GM13976 (cell line): ENCODE measurements at regions not wholly inside any gene's neighbourhood (a gene's known extent, or its start where the extent isn't known, plus 50 kb on each side); places are given as distances from the start of the nearest gene placed in this dataset.

Source experiments
- DNase-seq: peaks from one replicate; pipeline ENCODE4 v3.0.0; 2012; ENCODE audit warnings: low spot score
- in situ Hi-C: fragments of 300-500 bp; cut with MboI; formaldehyde crosslinking; loops from one replicate; pipeline ENCODE4 v1.12.0; 2022; ENCODE audit warnings: low sequenced_read_pairs, mixed read lengths, inconsistent platforms; ENCODE audit not compliant: unreplicated experiment
- TF ChIP-seq, protein P1 (sequence below): IDR thresholded peaks from 2 replicates; pipeline ENCODE4 v1.5.1; 2012; ENCODE audit warnings: borderline replicate concordance, mild to moderate bottlenecking; ENCODE audit not compliant: insufficient read depth; ENCODE audit errors: extremely low read depth, missing control alignments, control extremely low read depth

DNA sequence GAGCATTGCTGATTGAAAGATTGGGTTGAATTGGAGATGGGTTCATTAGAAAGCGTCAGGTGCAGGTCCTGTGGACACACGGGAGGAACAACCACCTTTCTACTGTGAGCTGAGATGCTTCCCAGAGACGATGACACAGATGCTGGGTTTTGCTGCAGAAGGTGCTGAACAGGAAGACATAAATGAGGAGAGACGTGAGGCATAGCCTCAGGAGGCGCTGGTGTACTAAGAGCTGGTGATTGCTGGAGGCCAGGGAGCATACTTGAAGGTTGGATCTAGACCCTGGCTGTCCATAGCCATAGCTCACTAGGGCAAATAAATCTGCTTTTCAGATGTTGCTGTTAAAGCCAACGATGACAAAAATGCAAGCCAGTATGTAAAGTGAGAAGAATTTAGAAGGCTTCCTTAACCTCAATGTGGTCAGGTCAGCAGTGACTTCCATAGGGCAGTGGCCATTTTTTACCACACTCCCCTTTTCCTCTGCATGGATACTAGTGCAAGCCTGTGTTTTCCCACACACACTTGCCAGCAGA, 153.7 kb downstream of the SOX11 start:
- TF ChIP-seq, protein P1, sequence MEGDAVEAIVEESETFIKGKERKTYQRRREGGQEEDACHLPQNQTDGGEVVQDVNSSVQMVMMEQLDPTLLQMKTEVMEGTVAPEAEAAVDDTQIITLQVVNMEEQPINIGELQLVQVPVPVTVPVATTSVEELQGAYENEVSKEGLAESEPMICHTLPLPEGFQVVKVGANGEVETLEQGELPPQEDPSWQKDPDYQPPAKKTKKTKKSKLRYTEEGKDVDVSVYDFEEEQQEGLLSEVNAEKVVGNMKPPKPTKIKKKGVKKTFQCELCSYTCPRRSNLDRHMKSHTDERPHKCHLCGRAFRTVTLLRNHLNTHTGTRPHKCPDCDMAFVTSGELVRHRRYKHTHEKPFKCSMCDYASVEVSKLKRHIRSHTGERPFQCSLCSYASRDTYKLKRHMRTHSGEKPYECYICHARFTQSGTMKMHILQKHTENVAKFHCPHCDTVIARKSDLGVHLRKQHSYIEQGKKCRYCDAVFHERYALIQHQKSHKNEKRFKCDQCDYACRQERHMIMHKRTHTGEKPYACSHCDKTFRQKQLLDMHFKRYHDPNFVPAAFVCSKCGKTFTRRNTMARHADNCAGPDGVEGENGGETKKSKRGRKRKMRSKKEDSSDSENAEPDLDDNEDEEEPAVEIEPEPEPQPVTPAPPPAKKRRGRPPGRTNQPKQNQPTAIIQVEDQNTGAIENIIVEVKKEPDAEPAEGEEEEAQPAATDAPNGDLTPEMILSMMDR, result no peak
- in situ Hi-C loops, result no loop called here
- DNase-seq, result no peak

DNA sequence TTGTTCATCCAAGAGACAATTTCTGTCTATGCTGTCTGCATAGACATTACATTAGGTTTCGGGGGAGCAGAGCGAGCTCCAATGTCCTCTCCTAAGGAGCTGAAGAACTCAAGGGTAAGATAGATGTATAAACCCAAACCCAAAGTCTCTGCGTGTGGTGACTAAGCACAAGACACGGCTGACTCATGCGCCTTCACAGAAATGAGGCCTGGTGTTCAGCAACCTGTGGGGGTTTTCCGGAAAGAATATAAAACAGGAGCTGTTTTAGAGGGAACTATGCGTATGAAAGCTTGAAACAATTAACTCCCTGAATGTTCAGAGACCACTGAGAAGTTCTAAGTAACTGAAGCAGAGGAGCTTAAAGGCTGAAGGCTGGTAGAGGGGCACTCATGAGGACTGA, 154.7 kb downstream of the SOX11 start:
- in situ Hi-C loops, result no loop called here
- DNase-seq, result no peak
- TF ChIP-seq, protein P1, result no peak

DNA sequence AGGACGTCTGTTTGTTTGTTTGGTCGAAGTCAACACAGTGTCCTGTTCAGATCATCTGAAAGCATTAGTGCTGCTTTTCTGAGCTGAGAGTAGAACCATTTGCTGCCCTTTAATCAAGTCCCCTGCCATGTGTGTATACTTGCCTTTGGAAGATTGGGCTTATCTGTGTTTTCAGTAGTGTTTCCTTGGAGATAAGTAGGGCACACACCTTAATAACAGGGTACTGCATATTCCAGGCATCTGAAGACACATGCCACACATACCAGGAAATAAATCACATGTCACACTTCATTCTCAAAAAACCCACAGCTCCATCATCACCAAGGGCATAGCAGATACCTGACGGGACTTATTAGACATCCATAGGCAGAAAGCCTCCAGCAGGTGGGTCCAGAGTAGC, 157.4 kb downstream of the SOX11 start:
- in situ Hi-C loops, result no loop called here
- DNase-seq, result no peak
- TF ChIP-seq, protein P1, result no peak

DNA sequence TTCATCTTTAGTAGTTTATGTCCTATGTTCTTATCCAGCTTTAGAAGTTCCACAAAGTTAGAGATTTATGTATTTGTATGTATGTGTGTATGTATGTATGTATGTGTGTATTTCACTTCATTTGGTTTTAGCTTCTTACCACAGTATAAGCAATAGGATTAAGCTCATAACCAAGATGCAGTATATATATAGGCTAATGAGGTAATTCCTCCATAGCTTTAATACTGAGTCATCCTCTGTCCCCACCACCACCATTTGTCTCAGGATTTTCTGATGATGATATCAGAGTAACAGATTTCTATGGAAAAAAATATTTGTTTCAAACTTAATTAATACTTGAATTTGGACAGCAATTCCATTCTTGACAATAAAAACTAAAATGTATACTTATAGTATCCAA, 159.2 kb downstream of the SOX11 start:
- TF ChIP-seq, protein P1, result no peak
- in situ Hi-C loops, result no loop called here
- DNase-seq, result no peak

DNA sequence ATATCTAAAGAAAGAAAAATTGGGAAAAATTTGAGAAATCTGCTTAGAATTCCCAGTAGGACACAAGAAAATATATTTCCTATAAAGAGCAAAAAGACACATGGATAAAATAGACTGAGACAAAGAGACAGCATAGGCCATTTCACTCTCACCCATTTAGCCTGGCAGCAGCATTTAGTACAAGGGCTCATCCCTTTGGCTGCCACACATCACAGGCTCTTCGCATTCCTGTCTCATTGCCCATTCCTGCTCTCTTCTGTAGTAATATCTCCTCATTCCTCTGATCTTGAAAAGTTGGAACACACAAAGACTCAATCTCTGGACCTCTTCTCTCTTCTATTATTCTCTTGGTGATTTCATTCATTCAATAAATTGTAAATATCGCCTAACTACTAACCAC, 162.6 kb downstream of the SOX11 start:
- TF ChIP-seq, protein P1, result no peak
- in situ Hi-C loops, result no loop called here

DNA sequence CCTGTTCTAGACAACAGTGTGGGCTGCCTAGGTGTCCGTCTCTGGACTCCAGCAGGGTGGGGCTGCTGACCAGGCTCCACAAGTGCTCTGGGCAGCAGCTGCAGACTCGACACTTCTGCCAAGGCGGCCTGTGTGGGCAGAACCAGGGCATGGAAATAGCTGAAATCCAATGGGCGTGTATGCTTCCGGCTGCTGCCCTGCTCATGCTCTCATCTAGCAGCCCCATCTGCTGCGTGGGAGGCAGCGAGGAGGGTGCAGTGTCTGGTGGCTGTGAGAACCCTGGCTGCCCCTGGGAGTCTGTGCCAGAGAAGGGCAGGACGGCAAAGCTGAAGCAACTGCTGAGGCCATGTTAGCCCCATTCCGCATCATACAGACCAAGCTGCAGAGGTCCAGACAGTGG, 174.9 kb downstream of the SOX11 start:
- in situ Hi-C loops, result no loop called here
- no peak for DNase-seq
- TF ChIP-seq, protein P1, result no peak

More for the DNA sequence above, 162.6 kb downstream of the SOX11 start:
- no peak for DNase-seq

DNA sequence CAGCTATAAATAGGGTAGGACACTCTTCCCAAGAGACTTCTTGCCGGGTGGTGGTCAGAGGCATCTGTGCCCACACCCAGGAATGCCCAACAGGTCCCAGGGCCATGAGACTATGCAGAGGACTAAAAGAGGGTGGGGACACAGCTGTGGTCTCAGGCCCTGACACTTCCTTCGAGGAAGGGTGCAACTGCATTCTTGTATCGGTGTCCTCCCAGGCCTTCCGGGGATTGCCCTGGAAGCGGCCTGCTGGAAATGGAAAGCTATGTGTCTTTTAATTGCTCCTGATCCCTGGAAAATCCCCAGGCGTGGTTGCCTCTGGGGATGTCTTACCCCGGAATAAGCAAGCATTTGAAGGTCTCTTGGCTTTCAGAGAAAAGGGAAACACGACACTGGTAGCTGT, 176.7 kb downstream of the SOX11 start:
- no peak for DNase-seq
- in situ Hi-C loops, result no loop called here
- TF ChIP-seq, protein P1, result no peak
